HG03460 (cell line): ENCODE measurements at regions not wholly inside any gene's neighbourhood (a gene's known extent, or its start where the extent isn't known, plus 50 kb on each side); places are given as distances from the start of the nearest gene placed in this dataset.
"Not testable (repeated sequence)": the region's sequence is repeated elsewhere in the genome, so short reads cannot be mapped to it uniquely, and the experiment has no call there.

Experiments used
- ATAC-seq: cut with Tn5 transposase; IDR thresholded peaks from one replicate; pipeline ENCODE4 v1.9.1; 2021; ENCODE audit not compliant: unreplicated experiment

DNA sequence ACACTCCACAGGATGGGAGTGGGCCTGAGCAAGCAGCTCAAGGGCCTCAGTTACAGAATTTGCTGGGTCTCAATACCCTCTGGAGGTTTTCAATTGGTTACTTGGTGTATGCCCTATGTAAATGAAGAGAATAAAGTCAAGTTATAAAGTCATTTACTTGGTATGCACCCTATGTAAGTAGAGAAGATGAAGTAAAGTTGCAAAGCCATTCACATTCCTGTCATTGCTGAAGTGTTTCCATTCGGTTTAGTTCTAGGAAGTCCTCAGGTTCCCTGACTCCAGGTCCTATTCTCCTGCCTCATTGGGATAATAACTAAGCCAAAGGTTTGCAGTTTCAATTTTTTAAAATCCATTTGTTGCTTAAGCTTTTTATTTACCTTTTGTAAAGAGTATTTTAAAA lies 272.6 kb upstream of the NPSR1 start:
- ATAC-seq = no peak

- ATAC-seq = no peak
Observed at GRCh38 chr7:34389332-34390078, 268.5 kb upstream of the NPSR1 start.

GRCh38 chr7:34390103-34390502 lies 267.9 kb upstream of the NPSR1 start:
- ATAC-seq = no peak

DNA sequence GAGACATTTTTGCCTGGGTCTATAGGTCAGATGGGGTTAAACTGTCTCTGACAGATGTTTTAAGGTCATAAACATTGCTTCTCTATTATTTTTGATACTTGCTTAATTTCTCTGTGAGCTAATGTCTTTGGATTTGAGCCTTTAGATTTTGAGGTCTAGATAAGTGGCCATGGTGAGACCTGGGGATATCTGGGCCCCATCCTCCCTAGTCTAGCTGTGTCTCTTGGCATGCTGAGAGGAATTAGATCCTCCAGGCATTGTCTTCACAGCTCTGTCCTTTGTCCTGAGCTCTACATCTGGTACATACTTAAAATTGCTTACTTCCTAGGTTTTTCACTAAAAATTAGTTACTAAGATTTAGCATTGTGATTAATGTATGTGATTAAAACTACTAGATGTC lies 265.0 kb upstream of the NPSR1 start:
- ATAC-seq = no peak

- ATAC-seq = no peak
Observed at GRCh38 chr7:34396437-34397064, 261.5 kb upstream of the NPSR1 start.

DNA sequence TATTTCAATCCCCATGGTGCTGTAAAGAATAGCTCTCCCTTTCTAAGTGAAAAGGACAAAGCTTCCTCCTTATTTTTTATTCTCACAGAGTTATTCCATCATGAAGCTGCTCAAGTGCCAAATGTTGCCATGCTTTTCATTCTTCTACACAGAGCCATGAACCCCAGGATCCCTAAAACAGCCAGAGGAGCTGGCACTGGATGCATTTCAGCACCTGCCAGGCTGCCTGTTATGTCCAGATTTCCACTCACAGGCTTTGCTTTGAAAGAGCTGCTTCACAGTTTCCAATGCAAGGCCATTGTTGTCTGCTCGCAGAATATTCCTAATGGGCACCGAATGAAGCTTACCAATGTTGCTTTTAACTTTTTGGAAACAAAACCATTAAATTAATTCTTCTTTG lies 256.2 kb upstream of the NPSR1 start:
- no peak for ATAC-seq

DNA sequence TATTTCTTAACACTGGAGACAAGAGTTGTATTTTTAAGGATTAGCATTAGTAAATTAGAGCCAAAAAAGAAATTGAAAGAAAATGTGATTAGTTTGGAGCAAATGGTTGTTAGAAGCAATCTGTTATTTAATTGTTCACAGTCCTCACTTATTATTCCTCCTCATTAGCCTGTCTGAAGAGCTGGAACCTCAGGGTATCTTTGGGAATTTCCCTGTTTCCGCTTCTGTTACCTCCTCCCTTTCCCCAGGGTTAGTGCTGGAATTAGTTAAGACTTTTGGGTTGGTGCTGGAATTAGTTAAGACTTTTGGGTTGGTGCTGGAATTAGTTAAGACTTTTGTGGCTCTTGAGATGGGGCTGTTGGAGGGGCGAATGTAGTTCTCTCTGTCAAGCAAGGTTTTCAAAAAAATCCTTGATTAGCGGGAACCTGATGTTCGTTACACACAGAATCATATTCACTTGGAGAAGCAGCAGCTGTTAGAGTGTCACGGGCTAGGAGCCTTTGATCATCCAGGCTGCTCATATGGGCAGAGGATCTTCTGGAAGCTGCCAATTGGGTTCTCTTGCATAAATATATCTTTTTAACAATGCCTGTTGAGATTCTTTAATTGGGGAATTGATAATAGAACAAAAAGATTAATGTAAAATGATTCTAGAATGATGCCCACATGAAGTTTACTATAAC lies 251.0 kb upstream of the NPSR1 start:
- ATAC-seq = no peak

- no peak for ATAC-seq
Observed at GRCh38 chr7:34407586-34407985, 250.4 kb upstream of the NPSR1 start.

- no peak for ATAC-seq
Observed at GRCh38 chr7:34417781-34418180, 240.2 kb upstream of the NPSR1 start.

DNA sequence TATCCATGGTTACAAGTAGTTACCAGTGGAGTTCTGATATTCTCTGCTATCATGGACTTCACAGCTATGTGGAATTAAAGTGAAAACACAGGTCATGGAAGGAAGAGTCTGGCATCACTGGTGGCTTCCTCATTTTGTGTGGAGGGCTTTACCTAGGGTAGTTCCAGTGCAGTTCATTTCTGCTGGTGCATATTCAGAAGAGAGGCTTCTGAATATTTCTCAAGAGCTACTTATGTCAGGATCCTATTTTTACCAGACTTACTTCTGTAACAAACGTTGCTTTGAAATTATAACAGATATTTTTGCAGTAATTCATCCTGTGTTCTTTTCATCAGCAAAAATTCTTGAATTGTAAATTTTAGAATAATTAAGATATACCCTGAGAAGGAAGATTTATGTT lies 236.5 kb upstream of the NPSR1 start:
- ATAC-seq = no peak

- ATAC-seq = no peak
Observed at GRCh38 chr7:34425194-34425593, 232.8 kb upstream of the NPSR1 start.

DNA sequence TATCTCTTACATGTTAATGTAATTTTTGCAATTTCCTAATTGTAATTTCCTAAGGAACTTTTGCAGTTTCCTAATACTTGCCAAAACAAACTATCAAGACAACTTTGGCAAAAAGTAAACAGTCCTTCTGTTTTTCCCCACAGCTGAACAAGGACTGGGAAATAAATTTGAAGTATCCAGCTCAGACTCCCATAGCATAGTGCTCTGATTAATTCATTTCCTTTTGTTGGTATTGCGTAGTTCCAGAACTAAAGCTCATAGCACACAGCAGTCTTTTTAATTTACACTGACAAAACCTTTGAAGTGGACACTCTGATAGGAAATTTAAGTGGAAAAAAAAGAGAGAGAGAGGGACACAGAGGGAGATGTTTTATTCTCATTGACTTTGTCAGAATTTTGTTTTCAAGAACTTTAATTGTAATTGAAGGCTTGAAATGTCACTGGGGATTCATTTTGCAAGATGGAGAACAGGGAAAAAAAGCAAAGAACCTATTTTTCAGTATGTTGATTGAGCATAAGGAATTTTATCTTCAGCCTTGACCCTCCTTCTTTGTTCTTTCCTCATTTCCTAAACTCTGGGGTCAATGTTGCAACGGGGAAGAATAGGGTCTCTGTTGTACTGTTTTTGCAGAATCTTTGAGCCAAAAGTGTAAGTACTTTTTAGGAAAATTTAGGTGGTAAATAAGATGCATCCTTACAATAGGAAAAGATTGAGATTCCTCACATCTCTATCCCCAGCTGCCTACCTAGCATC lies 232.2 kb upstream of the NPSR1 start:
- ATAC-seq = no peak

DNA sequence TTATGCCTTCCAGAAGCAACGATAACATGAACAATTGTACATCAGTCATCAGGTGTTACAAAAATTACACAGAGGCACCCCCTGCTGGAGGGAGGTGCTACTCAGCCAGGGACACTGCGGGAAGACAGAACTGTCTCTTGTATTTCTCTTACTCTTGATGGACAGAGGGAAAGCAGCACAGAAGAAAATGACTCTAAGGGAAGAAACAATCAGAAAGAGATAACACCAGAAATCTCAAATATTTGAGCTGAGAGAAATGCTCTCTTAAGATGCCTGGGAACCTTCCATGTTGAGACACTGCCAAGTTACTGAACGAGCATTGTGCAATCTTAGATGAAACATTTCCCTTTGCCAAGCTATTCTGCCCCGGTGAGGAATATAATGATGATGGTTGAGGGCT lies 227.6 kb upstream of the NPSR1 start:
- ATAC-seq = no peak

GRCh38 chr7:34438436-34438835 lies 219.6 kb upstream of the NPSR1 start:
- no peak for ATAC-seq

DNA sequence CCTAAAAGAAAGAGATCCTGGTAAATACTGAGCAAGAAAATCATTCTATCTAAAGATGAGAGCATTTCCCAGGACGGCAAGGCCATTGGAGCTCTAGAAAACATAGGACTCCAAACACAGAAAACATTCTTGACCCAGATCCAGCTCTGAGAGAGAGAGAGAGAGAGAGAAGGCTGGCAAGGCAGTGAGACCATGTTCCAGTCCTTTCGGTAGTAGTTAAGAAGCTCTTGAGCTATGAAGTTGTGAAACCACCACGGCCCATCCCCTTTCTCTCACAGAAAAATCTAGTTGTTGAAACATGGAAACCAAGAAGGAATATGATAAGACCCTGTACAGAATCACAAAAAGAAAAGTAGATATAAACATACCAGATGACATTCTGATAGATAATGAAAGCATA lies 212.4 kb upstream of the NPSR1 start:
- no peak for ATAC-seq

- ATAC-seq = not testable (repeated sequence)
Observed at GRCh38 chr7:34448531-34448930, 209.5 kb upstream of the NPSR1 start.

DNA sequence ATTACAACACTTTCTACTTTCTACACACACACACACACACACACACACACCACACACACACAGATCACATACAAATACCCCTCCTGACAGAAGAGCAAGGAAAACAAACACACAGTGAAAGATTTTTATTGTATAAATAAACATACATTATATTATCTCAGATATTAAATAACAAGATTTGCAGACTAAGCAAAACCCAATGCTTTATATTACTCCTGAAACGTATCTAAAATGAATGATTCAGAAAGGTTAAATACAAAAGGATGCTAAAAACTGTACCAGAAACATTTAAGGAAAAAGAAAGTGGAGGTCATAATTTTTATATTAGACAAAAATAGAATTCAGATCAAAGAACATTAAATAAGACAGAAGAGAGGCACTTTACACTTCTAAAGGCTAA lies 208.3 kb upstream of the NPSR1 start:
- no peak for ATAC-seq

GRCh38 chr7:34451183-34451582 lies 206.8 kb upstream of the NPSR1 start:
- ATAC-seq = no peak

DNA sequence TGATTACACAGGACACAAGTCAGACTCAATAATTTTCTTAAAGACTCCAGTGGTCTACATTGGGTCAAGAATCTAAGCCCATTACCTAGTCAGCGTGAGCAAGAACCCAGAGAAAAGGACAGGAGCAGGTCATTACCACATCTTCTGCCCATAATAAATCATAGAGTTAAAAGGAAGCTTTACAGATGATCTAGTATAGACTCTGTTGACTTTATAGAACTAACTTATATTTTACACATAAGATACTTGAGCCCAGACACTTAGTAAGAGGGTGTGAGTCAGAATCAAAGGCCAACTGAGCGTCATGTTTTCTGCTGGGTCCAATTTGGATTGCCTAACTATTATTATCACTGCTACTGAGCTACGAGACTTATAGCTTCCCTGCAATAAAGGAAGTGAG lies 206.1 kb upstream of the NPSR1 start:
- ATAC-seq = no peak

DNA sequence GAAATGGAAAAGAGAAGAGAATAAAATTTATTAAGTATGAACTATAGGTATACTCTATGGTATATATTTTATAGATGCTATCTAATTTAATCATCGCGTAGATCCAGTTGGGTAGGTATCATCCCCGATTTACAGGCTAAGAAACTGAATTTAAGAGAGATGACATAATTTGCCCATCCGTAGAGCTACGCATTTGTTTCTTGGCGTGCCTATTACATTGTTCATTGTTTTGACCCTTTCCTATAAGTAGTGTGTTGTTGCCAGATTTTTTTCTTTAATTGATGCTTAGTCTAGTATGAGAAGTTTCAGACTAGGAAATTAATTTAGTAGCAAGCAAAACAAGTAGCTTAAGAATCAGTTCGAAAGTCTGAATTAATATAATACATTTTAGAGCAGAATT lies 205.7 kb upstream of the NPSR1 start:
- ATAC-seq = no peak

GRCh38 chr7:34453150-34453549 lies 204.9 kb upstream of the NPSR1 start:
- ATAC-seq = no peak

- no peak for ATAC-seq
Observed at GRCh38 chr7:34454381-34454780, 203.6 kb upstream of the NPSR1 start.
